ENCODE measurements at regions not wholly inside any gene's neighbourhood (a gene's known extent, or its start where the extent isn't known, plus 50 kb on each side); places are given as distances from the start of the nearest gene placed in this dataset.
"Not testable (repeated sequence)": the region's sequence is repeated elsewhere in the genome, so short reads cannot be mapped to it uniquely, and the experiment has no call there.

GRCh38 chr2:87315183-87315902 lies 293.7 kb upstream of the PLGLB1 start:
- DNase-seq (ENCODE audit: low read depth): peak; percentile 9

- DNase-seq (ENCODE audit: low read depth): not testable (repeated sequence)
These were observed 295.5 kb upstream of the PLGLB1 start for GRCh38 chr2:87317193-87317592.

GRCh38 chr2:87318814-87319491 lies 297.3 kb upstream of the PLGLB1 start:
- peak; percentile 49 for DNase-seq (ENCODE audit: low read depth)

GRCh38 chr2:87319705-87320104 lies 298.1 kb upstream of the PLGLB1 start:
- DNase-seq (ENCODE audit: low read depth): not testable (repeated sequence)

GRCh38 chr2:87321201-87321600 lies 299.6 kb upstream of the PLGLB1 start:
- DNase-seq (ENCODE audit: low read depth): not testable (repeated sequence)

GRCh38 chr2:87324335-87325041 lies 302.8 kb upstream of the PLGLB1 start:
- not testable (repeated sequence) for DNase-seq (ENCODE audit: low read depth)

- not testable (repeated sequence) for DNase-seq (ENCODE audit: low read depth)
These were observed 303.6 kb upstream of the PLGLB1 start for GRCh38 chr2:87325042-87325910.

- not testable (repeated sequence) for DNase-seq (ENCODE audit: low read depth)
These were observed 304.3 kb upstream of the PLGLB1 start for GRCh38 chr2:87325911-87326294.

- DNase-seq (ENCODE audit: low read depth): not testable (repeated sequence)
These were observed 305.1 kb upstream of the PLGLB1 start for GRCh38 chr2:87326754-87327153.

- not testable (repeated sequence) for DNase-seq (ENCODE audit: low read depth)
These were observed 306.2 kb upstream of the PLGLB1 start for GRCh38 chr2:87327648-87328371.

GRCh38 chr2:87329529-87329928 lies 307.9 kb upstream of the PLGLB1 start:
- not testable (repeated sequence) for DNase-seq (ENCODE audit: low read depth)

GRCh38 chr2:87330486-87330885 lies 308.8 kb upstream of the PLGLB1 start:
- not testable (repeated sequence) for DNase-seq (ENCODE audit: low read depth)

- not testable (repeated sequence) for DNase-seq (ENCODE audit: low read depth)
These were observed 310.4 kb upstream of the PLGLB1 start for GRCh38 chr2:87331940-87332583.

GRCh38 chr2:87334888-87335287 lies 313.2 kb upstream of the PLGLB1 start:
- not testable (repeated sequence) for DNase-seq (ENCODE audit: low read depth)

- DNase-seq (ENCODE audit: low read depth): not testable (repeated sequence)
These were observed 317.4 kb upstream of the PLGLB1 start for GRCh38 chr2:87338998-87339397.

GRCh38 chr2:87341601-87342014 lies 320.0 kb upstream of the PLGLB1 start:
- peak; percentile 77 for DNase-seq (ENCODE audit: low read depth)

- DNase-seq (ENCODE audit: low read depth): not testable (repeated sequence)
These were observed 320.5 kb upstream of the PLGLB1 start for GRCh38 chr2:87342175-87342574.

GRCh38 chr2:87343347-87343746 lies 321.7 kb upstream of the PLGLB1 start:
- not testable (repeated sequence) for DNase-seq (ENCODE audit: low read depth)

- DNase-seq (ENCODE audit: low read depth): not testable (repeated sequence)
These were observed 323.6 kb upstream of the PLGLB1 start for GRCh38 chr2:87345283-87345682.

- not testable (repeated sequence) for DNase-seq (ENCODE audit: low read depth)
These were observed 326.9 kb upstream of the PLGLB1 start for GRCh38 chr2:87348556-87348955.

Measured in Daoy (cell line).